HT1080 (cell line): ENCODE measurements at regions not wholly inside any gene's neighbourhood (a gene's known extent, or its start where the extent isn't known, plus 50 kb on each side); places are given as distances from the start of the nearest gene placed in this dataset.
"Not testable (repeated sequence)": the region's sequence is repeated elsewhere in the genome, so short reads cannot be mapped to it uniquely, and the experiment has no call there.

Experiments used
- DNase-seq: peaks from one replicate; pipeline ENCODE4 v3.0.0-alpha.2; 2015; ENCODE audit warnings: low read depth

DNA sequence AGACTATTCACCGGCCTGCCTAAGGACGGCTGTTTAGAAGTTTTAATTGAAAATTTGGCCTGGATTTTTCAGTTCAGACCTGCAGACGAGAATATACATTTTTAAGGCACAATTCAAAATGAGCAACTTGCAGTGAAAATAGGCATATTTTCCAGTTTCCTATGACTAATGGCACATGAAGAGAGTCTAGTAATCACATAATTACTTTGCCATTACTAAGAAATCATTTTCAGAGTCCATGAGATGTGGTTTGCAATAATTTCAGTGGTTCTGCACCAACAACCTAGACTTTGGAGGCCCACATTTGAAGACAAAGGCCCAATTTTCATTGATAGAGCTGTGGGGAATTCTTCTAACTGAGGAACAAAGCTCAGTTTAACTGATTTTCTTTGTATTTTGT, 205.3 kb downstream of the SOX2 start:
- DNase-seq, result no peak

DNA sequence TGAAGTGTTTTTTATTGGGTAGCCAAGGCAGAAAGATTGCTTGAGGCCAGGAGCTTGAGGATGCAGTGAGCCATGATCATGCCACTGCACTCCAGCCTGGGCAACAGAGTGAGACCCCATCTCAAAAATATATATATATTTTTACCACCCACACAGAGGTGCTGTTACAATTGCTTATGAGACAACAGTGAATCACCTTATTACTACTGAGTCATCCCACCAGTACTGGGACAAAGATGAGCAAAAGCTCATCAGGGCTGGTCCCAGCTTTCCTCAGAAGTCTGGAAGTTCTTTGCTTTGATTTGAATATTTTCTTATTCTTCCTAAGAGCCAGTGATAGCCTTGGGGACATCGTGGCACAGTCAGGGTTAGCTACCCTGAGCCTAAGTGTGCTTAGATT, 207.7 kb downstream of the SOX2 start:
- DNase-seq, result peak; percentile 62

- DNase-seq, result no peak
Measured at GRCh38 chr3:181920409-181920808, 208.7 kb downstream of the SOX2 start.

GRCh38 chr3:181921220-181921619, 209.5 kb downstream of the SOX2 start:
- DNase-seq, result no peak

DNA sequence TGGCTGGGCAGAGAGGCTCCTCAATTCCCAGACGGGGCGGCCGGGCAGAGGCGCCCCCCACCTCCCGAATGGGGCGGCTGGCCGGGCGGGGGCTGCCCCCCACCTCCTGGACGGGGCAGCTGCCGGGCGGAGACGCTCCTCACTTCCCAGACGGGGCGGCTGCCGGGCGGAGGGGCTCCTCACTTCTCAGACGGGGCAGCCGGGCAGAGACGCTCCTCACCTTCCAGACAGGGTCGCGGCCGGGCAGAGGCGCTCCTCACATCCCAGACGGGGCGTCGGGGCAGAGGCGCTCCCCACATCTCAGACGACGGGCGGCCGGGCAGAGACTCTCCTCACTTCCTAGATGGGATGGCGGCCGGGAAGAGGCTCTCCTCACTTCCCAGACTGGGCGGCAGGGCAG, 214.1 kb downstream of the SOX2 start:
- not testable (repeated sequence) for DNase-seq

DNA sequence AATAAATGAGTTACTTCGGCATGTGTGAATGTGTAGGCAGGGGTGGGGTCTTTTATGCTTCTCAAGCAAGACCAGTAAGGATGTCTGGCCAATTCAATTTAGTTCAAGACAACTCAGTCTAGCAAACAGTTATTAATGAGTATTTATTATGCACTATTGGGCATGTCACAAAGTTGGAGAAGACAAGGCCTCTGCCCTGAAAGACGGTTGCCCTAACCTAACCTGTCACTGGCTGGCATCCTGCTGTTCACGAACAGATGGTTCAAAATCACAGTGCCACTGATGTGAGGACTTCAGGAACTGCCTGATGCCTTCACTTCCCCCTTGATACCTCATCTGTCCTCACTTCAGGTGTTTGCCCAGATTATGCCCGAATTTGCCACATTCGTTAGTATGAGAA, 217.8 kb downstream of the SOX2 start:
- no peak for DNase-seq

GRCh38 chr3:181930105-181930504, 218.4 kb downstream of the SOX2 start:
- no peak for DNase-seq

DNA sequence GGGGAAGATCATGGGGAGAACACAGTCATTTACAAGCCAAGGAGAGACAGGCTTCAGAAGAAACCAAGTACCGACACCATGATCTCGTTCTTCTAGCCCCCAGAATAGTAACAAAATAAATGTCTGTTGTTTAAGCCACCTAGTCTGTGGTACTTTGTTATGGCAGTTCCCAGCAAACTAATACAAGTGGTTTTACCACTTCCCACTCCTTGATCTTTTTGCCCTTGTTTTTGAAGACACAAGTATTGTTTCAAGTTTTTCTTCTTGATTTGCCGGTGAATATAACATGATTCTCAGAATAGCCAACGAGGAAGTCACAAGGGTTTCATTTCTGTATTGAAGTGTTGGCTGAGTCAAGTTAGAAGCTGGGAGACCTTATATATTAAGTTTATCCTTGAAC, 220.3 kb downstream of the SOX2 start:
- DNase-seq, result no peak

- no peak for DNase-seq
Measured at GRCh38 chr3:181933052-181933618, 221.4 kb downstream of the SOX2 start.

DNA sequence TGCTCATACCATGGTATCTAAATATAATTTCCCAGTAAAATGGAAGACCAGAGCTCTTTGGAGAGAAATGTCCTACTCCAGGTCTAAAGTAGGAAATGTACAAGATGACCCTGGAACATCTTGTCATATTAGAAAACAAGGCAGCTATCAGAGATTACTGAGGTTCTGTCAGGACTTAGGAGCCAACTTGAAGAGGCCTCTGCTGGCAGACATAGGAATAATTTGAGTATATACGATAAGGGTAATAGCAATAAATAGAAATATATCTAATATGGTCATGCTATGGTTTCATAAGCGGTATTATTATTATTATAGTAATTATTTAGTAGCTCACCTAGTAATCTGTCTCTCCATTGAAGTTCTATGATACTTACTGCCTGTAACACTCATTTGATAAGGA, 224.2 kb downstream of the SOX2 start:
- DNase-seq, result no peak

DNA sequence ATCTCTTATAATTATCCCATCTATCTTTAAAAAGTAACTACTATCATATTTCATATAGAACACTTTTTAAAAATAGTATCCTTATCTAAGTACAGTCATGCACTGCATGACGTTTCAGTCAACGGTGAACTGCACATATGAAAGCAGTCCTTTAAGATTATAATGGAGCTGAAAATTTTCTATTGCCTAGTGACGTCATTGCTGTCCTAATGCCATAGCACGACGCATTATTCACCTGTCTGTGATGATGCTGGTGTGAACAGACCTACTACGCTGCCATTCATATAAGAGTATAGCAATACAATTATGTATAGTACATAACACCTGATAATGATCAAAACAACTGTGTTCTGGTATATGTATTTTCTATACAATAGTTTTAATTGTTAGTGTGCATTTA, 225.0 kb downstream of the SOX2 start:
- no peak for DNase-seq

DNA sequence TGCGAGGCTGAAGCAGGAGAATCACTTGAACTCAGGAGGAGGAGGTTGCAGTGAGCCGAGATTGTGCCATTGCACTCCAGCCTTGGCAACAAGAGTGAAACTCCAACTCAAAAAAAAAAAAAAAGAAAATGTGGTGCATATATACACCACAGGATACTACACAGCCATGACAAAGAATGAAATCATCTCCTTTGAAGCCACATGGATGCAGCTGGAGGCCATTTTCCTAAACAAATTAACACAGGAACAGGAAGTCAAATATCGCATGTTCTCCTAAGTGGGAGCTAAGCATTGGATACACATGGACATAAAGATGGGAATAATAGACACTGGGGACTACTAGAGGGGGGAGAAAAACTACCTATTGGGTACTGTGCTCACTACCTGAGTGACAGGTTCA, 226.9 kb downstream of the SOX2 start:
- DNase-seq, result peak; percentile 82

- DNase-seq, result no peak
Measured at GRCh38 chr3:181940703-181941102, 229.0 kb downstream of the SOX2 start.

- peak; percentile 30 for DNase-seq
Measured at GRCh38 chr3:181941250-181941649, 229.5 kb downstream of the SOX2 start.

GRCh38 chr3:181943285-181943684, 231.6 kb downstream of the SOX2 start:
- DNase-seq, result no peak

- no peak for DNase-seq
Measured at GRCh38 chr3:181947606-181948005, 235.9 kb downstream of the SOX2 start.

- no peak for DNase-seq
Measured at GRCh38 chr3:181948286-181948685, 236.6 kb downstream of the SOX2 start.

- peak; percentile 68 for DNase-seq
Measured at GRCh38 chr3:181952221-181952620, 240.5 kb downstream of the SOX2 start.

DNA sequence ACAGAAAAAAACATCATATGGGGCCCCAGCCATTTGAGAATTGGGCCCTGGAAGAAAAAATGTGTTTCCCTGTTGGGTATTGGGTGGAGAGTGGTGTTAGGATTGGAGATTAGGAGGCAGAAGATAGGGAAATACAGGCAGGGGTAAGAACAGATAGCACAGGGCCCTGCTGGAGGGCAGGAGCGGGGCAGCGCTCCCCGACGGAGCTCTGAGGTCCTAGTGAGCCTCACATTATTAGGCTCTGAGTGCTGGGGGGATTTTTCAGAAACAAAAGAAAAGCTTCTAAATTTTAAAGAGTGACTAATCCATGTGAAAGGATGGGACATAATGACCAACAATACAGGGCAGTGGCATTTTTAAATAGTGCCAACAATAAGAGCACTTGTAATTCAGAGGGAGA, 241.2 kb downstream of the SOX2 start:
- no peak for DNase-seq

DNA sequence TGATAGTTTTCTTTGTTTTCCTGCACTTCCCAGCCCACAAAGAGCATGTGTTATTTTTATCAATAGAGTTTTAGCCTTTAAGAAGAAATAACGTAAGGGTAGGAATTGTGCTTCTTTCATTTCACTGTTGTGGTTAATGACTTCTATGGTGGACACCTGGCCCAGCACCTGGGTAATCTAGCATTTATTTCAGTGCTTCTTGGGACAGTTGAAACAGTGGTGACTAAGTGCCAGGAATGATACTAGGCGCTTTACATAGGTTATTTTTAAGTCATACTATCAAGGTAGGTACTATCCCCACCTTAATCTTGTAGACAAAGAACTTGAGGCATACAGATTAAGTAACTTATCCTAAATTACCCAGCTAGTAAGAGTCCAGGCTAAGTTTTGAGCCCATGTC, 243.8 kb downstream of the SOX2 start:
- no peak for DNase-seq

DNA sequence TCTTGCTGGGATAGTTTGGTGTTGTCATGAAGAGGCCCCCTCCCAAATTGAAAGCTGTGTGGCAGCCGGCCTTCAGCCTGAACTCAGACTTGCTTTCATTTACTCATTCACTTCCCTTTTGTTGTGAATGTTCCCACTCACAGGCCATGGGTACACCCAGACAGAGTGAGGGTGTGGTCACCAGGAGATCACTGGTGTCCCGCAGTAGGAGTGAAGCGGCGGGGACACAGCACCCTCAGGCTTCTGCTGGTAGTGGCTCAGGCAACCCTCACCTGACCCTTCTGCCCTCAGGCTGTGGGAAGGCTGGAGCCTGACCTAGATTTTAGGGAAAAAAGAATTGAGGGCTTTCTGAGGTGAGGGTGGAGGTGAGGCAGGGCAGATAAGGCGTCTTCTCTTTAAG, 244.4 kb downstream of the SOX2 start:
- DNase-seq, result no peak

- no peak for DNase-seq
Measured at GRCh38 chr3:181966393-181966792, 254.7 kb downstream of the SOX2 start.

GRCh38 chr3:181969925-181970324, 258.2 kb downstream of the SOX2 start:
- DNase-seq, result no peak

- DNase-seq, result peak; percentile 21
Measured at GRCh38 chr3:181971424-181971823, 259.7 kb downstream of the SOX2 start.
